ENCODE measurements at regions not wholly inside any gene's neighbourhood (a gene's known extent, or its start where the extent isn't known, plus 50 kb on each side); places are given as distances from the start of the nearest gene placed in this dataset.

GRCh38 chr18:77870199-77870598 lies 620.6 kb downstream of the GALR1 start (continued):
- TF ChIP-seq NFAT5 (CRISPR knock-in tag; IDR thresholded peaks at IDR 0.05) (no peak), HCFC1 (IDR thresholded peaks at IDR 0.05; ENCODE audit: low read depth, low read length) (no peak), POLR2G (IDR thresholded peaks at IDR 0.05; ENCODE audit: low read depth, low read length) (no peak)

GRCh38 chr18:77870894-77871293 lies 621.2 kb downstream of the GALR1 start:
- H3K4me1 ChIP-seq (ENCODE audit: insufficient read depth, low read length), result no peaks in the 10 kb centered on the region
- intact Hi-C loops (cut with micrococcal nuclease; ENCODE audit: unreplicated experiment), result no loop called here

More at GRCh38 chr18:77870894-77871293, 621.2 kb downstream of the GALR1 start:
- ChIA-PET POLR2A (no interaction called here), CTCF (ENCODE audit: low intra/inter-chr PET ratio, low total read pairs) (no interaction called here)
- ATAC-seq, result no peak
- Histone ChIP-seq H3K4me2 (ENCODE audit: low read depth, low read length) (no peak overlapping the region), H3K27me3 (ENCODE audit: control insufficient read depth in 1 of 2, insufficient read depth in 2 of 2, low read length in 2 of 2) (peaks cover 2 to 32% of the 10 kb centered on the region in 2 experiments; a peak in 4 of 5 replicates), H3K4me3 (replicated peaks in 1 of 3; ENCODE audit: insufficient read depth in 1 of 3, low read depth in 2 of 3, low read length in 3 of 3) (no peak overlapping the region), H3K79me2 (ENCODE audit: insufficient read depth, low read length) (no peaks in the 10 kb centered on the region), H3K36me3 (replicated peaks in 1 of 2; ENCODE audit: control insufficient read depth in 1 of 2, insufficient read depth in 2 of 2, low read length in 2 of 2) (no peaks in the 10 kb centered on the region), H3K27ac (ENCODE audit: extremely low read length, insufficient read depth, low read length) (no peak overlapping the region), H3K9me3 (ENCODE audit: low read length) (no peaks in the 10 kb centered on the region), H4K20me1 (ENCODE audit: insufficient read depth, low read length) (no peaks in the 10 kb centered on the region), H3K9ac (ENCODE audit: insufficient read depth, low read depth, low read length) (no peak overlapping the region), H2AFZ (ENCODE audit: low read length) (no peak overlapping the region)
- no peak for FAIRE-seq
- BruUV-seq (replicated peaks), result no TSS peak
- TF ChIP-seq HOXA5 (CRISPR knock-in tag; IDR thresholded peaks at IDR 0.05) (no peak), DR1 (CRISPR knock-in tag; IDR thresholded peaks at IDR 0.05) (no peak), ZNF547 (CRISPR knock-in tag; IDR thresholded peaks at IDR 0.05) (no peak), REST (IDR thresholded peaks at IDR 0.05; ENCODE audit: borderline replicate concordance in 1 of 2, low read depth in 1 of 2, low read length in 2 of 2) (no peak), MTF1 (CRISPR knock-in tag; IDR thresholded peaks at IDR 0.05) (no peak), ZBTB8A (CRISPR knock-in tag; IDR thresholded peaks at IDR 0.05; ENCODE audit: borderline replicate concordance, low read depth) (no peak), YY1 (IDR thresholded peaks at IDR 0.05; ENCODE audit: insufficient read depth, insufficient replicate concordance, low read depth, low read length) (no peak), RARG (CRISPR knock-in tag; IDR thresholded peaks at IDR 0.05; ENCODE audit: low read depth) (no peak), NFIB (CRISPR knock-in tag; IDR thresholded peaks at IDR 0.05; ENCODE audit: borderline replicate concordance) (no peak), ZNF296 (CRISPR knock-in tag; conservative IDR thresholded peaks at IDR 0.05) (no peak)
- 2% methylated on average over 6 of the region's 10 CpGs for WGBS (ENCODE audit: low lambda C conversion rate)
- DNase-seq (ENCODE audit: low spot score), result no peak
- in situ Hi-C loops (cut with HindIII; ENCODE audit: extremely low pct_ligation_motif_present, low pct_unique_long_range_greater_than_20kb), result no loop called here

All from HepG2 (cell line).